Activated CD4-positive, alpha-beta T cell treated with anti-CD3 and anti-CD28 coated beads, Interleukin-2, amount 50 U/mL, for 4 hours (primary cell): ENCODE measurements at regions not wholly inside any gene's neighbourhood (a gene's known extent, or its start where the extent isn't known, plus 50 kb on each side); places are given as distances from the start of the nearest gene placed in this dataset.

Source experiments
- DNase-seq, 2 experiments: peaks; one replicate each; pipeline ENCODE4 v3.0.0-alpha.2; 2020

GRCh38 chr13:34591129-34591528, 350.9 kb upstream of the NBEA start:
- DNase-seq = no peak

GRCh38 chr13:34591900-34592529, 350.1 kb upstream of the NBEA start:
- DNase-seq = no peak

GRCh38 chr13:34593658-34594057, 348.4 kb upstream of the NBEA start:
- no peak for DNase-seq

GRCh38 chr13:34594507-34594906, 347.6 kb upstream of the NBEA start:
- DNase-seq = no peak

- DNase-seq = no peak
These were observed 333.7 kb upstream of the NBEA start for GRCh38 chr13:34608331-34608730.

- DNase-seq = no peak
These were observed 330.4 kb upstream of the NBEA start for GRCh38 chr13:34611671-34612070.

GRCh38 chr13:34617473-34618083, 324.5 kb upstream of the NBEA start:
- no peak for DNase-seq

GRCh38 chr13:34618654-34619053, 323.4 kb upstream of the NBEA start:
- no peak for DNase-seq

GRCh38 chr13:34619326-34619725, 322.7 kb upstream of the NBEA start:
- DNase-seq = no peak

GRCh38 chr13:34620074-34620850, 321.8 kb upstream of the NBEA start:
- no peak for DNase-seq

GRCh38 chr13:34620862-34621261, 321.2 kb upstream of the NBEA start:
- DNase-seq = no peak

GRCh38 chr13:34623331-34623730, 318.7 kb upstream of the NBEA start:
- DNase-seq = no peak

- DNase-seq = no peak
These were observed 314.4 kb upstream of the NBEA start for GRCh38 chr13:34627509-34628208.

- no peak for DNase-seq
These were observed 313.8 kb upstream of the NBEA start for GRCh38 chr13:34628209-34628682.

- no peak for DNase-seq
These were observed 307.6 kb upstream of the NBEA start for GRCh38 chr13:34634448-34634847.

GRCh38 chr13:34637138-34637537, 304.9 kb upstream of the NBEA start:
- no peak for DNase-seq

- DNase-seq = no peak
These were observed 304.4 kb upstream of the NBEA start for GRCh38 chr13:34637636-34638035.

- DNase-seq = no peak
These were observed 303.2 kb upstream of the NBEA start for GRCh38 chr13:34638897-34639296.

GRCh38 chr13:34640179-34640992, 301.7 kb upstream of the NBEA start:
- DNase-seq = no peak

- no peak for DNase-seq
These were observed 301.1 kb upstream of the NBEA start for GRCh38 chr13:34640993-34641330.

- DNase-seq = no peak
These were observed 294.5 kb upstream of the NBEA start for GRCh38 chr13:34647379-34648150.

- DNase-seq = no peak
These were observed 287.9 kb upstream of the NBEA start for GRCh38 chr13:34654203-34654602.
